Nucleus accumbens (tissue), 56 donors: ENCODE measurements at regions not wholly inside any gene's neighbourhood (a gene's known extent, or its start where the extent isn't known, plus 50 kb on each side); places are given as distances from the start of the nearest gene placed in this dataset.

Experiments
- DNase-seq, 56 donors: peaks; one replicate each; lab custom pipeline; 2025; lab: John Stamatoyannopoulos, UW

- no peak for DNase-seq
These were observed 1007.9 kb upstream of the TENM4 start for GRCh38 chr11:80448709-80449108.

GRCh38 chr11:80443177-80443576 is 1002.3 kb upstream of the TENM4 start:
- DNase-seq: no peak

GRCh38 chr11:80441821-80442220 is 1001.0 kb upstream of the TENM4 start:
- no peak for DNase-seq

- no peak for DNase-seq
These were observed 1000.0 kb upstream of the TENM4 start for GRCh38 chr11:80440835-80441234.

- no peak for DNase-seq
These were observed 995.7 kb upstream of the TENM4 start for GRCh38 chr11:80436547-80436946.

GRCh38 chr11:80435345-80435744 is 994.5 kb upstream of the TENM4 start:
- no peak for DNase-seq

GRCh38 chr11:80432057-80432456 is 991.2 kb upstream of the TENM4 start:
- no peak for DNase-seq

- no peak for DNase-seq
These were observed 983.3 kb upstream of the TENM4 start for GRCh38 chr11:80424012-80424695.

- no peak for DNase-seq
These were observed 979.5 kb upstream of the TENM4 start for GRCh38 chr11:80420374-80420773.

- DNase-seq: no peak
These were observed 976.9 kb upstream of the TENM4 start for GRCh38 chr11:80417681-80418080.

GRCh38 chr11:80415580-80415979 is 974.8 kb upstream of the TENM4 start:
- DNase-seq: no peak

GRCh38 chr11:80414181-80415165 is 973.6 kb upstream of the TENM4 start:
- no peak for DNase-seq

GRCh38 chr11:80412604-80413003 is 971.8 kb upstream of the TENM4 start:
- DNase-seq: no peak

GRCh38 chr11:80393210-80393609 is 952.4 kb upstream of the TENM4 start:
- DNase-seq: no peak

- DNase-seq: no peak
These were observed 949.7 kb upstream of the TENM4 start for GRCh38 chr11:80390505-80390904.

- DNase-seq: no peak
These were observed 947.7 kb upstream of the TENM4 start for GRCh38 chr11:80388536-80388935.

GRCh38 chr11:80388130-80388529 is 947.3 kb upstream of the TENM4 start:
- DNase-seq: no peak

GRCh38 chr11:80383655-80384054 is 942.8 kb upstream of the TENM4 start:
- DNase-seq: no peak

GRCh38 chr11:80379620-80380278 is 938.9 kb upstream of the TENM4 start:
- DNase-seq: no peak

GRCh38 chr11:80371931-80372330 is 931.1 kb upstream of the TENM4 start:
- peak in 1 of 56 donors; percentile 1 for DNase-seq

- DNase-seq: no peak
These were observed 925.1 kb upstream of the TENM4 start for GRCh38 chr11:80365980-80366379.
